Uterus (tissue), 3 donors: ENCODE measurements at regions not wholly inside any gene's neighbourhood (a gene's known extent, or its start where the extent isn't known, plus 50 kb on each side); places are given as distances from the start of the nearest gene placed in this dataset.

ENCODE experiments used
- DNase-seq, 2 donors: peaks; one replicate each; pipeline ENCODE4 v3.0.0-alpha.2; 2019 to 2020
- H3K27ac ChIP-seq, 2 donors: fragments of 200-600 bp; sonication (generic); 1 replicate in 1 of 2; 2 replicates in 1 of 2; pipeline ENCODE4 v1.5.1; 2016 to 2018
- H3K27me3 ChIP-seq, 2 donors: fragments of 200-600 bp; sonication (generic); one replicate each; pipeline ENCODE4 v1.5.1; 2018 to 2019; ENCODE audit warnings: control low read depth in 1 of 2
- H3K36me3 ChIP-seq, 2 donors: fragments of 200-600 bp; sonication (generic); one replicate each; pipeline ENCODE4 v1.5.1; 2019; ENCODE audit warnings: control low read depth in 1 of 2
- H3K4me1 ChIP-seq, 2 donors: fragments of 200-600 bp; sonication (generic); one replicate each; pipeline ENCODE4 v1.5.1; 2018 to 2019; ENCODE audit warnings: control low read depth in 1 of 2
- H3K4me3 ChIP-seq, 2 donors: fragments of 200-600 bp; sonication (generic); 1 replicate in 1 of 2; 2 replicates in 1 of 2; pipeline ENCODE4 v1.5.1; 2018 to 2019; ENCODE audit warnings: mild to moderate bottlenecking in 1 of 2
- H3K9me3 ChIP-seq, 2 donors: fragments of 200-600 bp; sonication (generic); one replicate each; pipeline ENCODE4 v1.5.1; 2019; ENCODE audit warnings: control low read depth in 1 of 2
- CTCF ChIP-seq, 4 experiments: fragments of 200-600 bp in 2 of 4; fragments of 450-650 bp in 2 of 4; sonication (generic) in 2 of 4; IDR thresholded peaks; one replicate each; pipeline ENCODE4 v1.5.1; 2016 to 2019; ENCODE audit warnings: antibody characterized with exemption in 4 of 4, mild to moderate bottlenecking in 2 of 4, moderate library complexity in 1 of 4
- POLR2A ChIP-seq, 2 donors: fragments of 450-650 bp; IDR thresholded peaks; one replicate each; pipeline ENCODE4 v1.6.1; 2016; ENCODE audit warnings: antibody characterized with exemption in 2 of 2, mild to moderate bottlenecking in 1 of 2, moderate library complexity in 1 of 2
- intact Hi-C: fragments of 100-400 bp; cut with DNase I; formaldehyde crosslinking; loops from one replicate; pipeline ENCODE4 v1.15.1; 2023; ENCODE audit warnings: low total_unique reads
- donor health status: DM: yes; HTN: yes; CAD: no.

GRCh38 chr4:100816436-100817045 is 298.7 kb upstream of the EMCN start:
- Histone ChIP-seq H3K4me1 (no peaks in the 10 kb centered on the region), H3K27ac (no peak overlapping the region), H3K9me3 (no peaks in the 10 kb centered on the region), H3K27me3 (no peaks in the 10 kb centered on the region), H3K36me3 (no peaks in the 10 kb centered on the region), H3K4me3 (no peak overlapping the region)
- DNase-seq: no peak
- TF ChIP-seq POLR2A (IDR thresholded peaks at IDR 0.05) (no peak), CTCF (IDR thresholded peaks at IDR 0.05) (no peak)
- intact Hi-C loops: no loop called here

GRCh38 chr4:100811046-100811445 is 293.2 kb upstream of the EMCN start:
- Histone ChIP-seq H3K4me3 (no peak overlapping the region), H3K27ac (no peak overlapping the region), H3K9me3 (no peaks in the 10 kb centered on the region), H3K4me1 (no peaks in the 10 kb centered on the region), H3K27me3 (no peaks in the 10 kb centered on the region), H3K36me3 (no peaks in the 10 kb centered on the region)
- intact Hi-C loops: no loop called here
- DNase-seq: no peak
- no peak for TF ChIP-seq CTCF (IDR thresholded peaks at IDR 0.05)
- TF ChIP-seq POLR2A (IDR thresholded peaks at IDR 0.05): no peak

- no peaks in the 10 kb centered on the region for H3K36me3 ChIP-seq
- H3K9me3 ChIP-seq: no peaks in the 10 kb centered on the region
- H3K4me1 ChIP-seq: no peaks in the 10 kb centered on the region
- H3K4me3 ChIP-seq: no peak overlapping the region
- H3K27me3 ChIP-seq: no peaks in the 10 kb centered on the region
- DNase-seq: no peak
- no peak for TF ChIP-seq POLR2A (IDR thresholded peaks at IDR 0.05)
- no peak for TF ChIP-seq CTCF (IDR thresholded peaks at IDR 0.05)
- H3K27ac ChIP-seq: no peak overlapping the region
- intact Hi-C loops: no loop called here
These were observed 291.7 kb upstream of the EMCN start for GRCh38 chr4:100809506-100809905.

- Histone ChIP-seq H3K9me3 (no peaks in the 10 kb centered on the region), H3K4me3 (no peak overlapping the region), H3K4me1 (no peaks in the 10 kb centered on the region), H3K27me3 (no peaks in the 10 kb centered on the region), H3K27ac (no peak overlapping the region), H3K36me3 (no peaks in the 10 kb centered on the region)
- intact Hi-C loops: no loop called here
- DNase-seq: no peak
- no peak for TF ChIP-seq CTCF (IDR thresholded peaks at IDR 0.05)
- TF ChIP-seq POLR2A (IDR thresholded peaks at IDR 0.05): no peak
These were observed 289.2 kb upstream of the EMCN start for GRCh38 chr4:100806988-100807387.

DNA sequence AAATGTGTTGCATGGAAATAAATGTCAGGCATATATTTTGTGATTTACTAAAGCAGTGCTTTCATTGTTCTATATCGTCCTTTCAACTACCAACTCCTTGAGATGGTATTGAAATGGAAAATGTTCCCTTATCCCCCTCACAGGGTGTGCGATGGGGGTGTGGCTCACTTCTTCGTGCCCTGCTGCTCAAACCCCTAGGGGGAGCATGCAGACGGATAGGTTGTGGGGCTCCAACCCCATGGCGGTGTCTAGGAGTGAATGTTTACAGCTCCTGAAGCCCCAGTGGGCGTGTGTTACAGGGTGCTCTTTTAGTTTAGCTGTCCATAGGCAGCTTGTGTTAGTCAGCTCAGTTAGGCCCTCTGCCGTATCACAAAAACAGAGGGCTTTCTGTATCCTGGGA is 287.7 kb upstream of the EMCN start:
- no peaks in the 10 kb centered on the region for H3K9me3 ChIP-seq
- TF ChIP-seq CTCF (IDR thresholded peaks at IDR 0.05) (no peak), POLR2A (IDR thresholded peaks at IDR 0.05) (no peak)
- no peak for DNase-seq
- H3K36me3 ChIP-seq: no peaks in the 10 kb centered on the region
- H3K27me3 ChIP-seq: no peaks in the 10 kb centered on the region
- intact Hi-C loops: no loop called here
- H3K27ac ChIP-seq: no peak overlapping the region
- no peak overlapping the region for H3K4me3 ChIP-seq
- no peaks in the 10 kb centered on the region for H3K4me1 ChIP-seq
